GM18868 (cell line): ENCODE measurements at regions not wholly inside any gene's neighbourhood (a gene's known extent, or its start where the extent isn't known, plus 50 kb on each side); places are given as distances from the start of the nearest gene placed in this dataset.
A peak's percentile ranks its signal among the peaks of the same experiment; 100 is the strongest.
"Not testable (repeated sequence)": the region's sequence is repeated elsewhere in the genome, so short reads cannot be mapped to it uniquely, and the experiment has no call there.

Experiments
- ATAC-seq: cut with Tn5 transposase; IDR thresholded peaks from one replicate; pipeline ENCODE4 v1.9.1; 2021; ENCODE audit warnings: mild to moderate bottlenecking, moderate library complexity; ENCODE audit not compliant: unreplicated experiment

DNA sequence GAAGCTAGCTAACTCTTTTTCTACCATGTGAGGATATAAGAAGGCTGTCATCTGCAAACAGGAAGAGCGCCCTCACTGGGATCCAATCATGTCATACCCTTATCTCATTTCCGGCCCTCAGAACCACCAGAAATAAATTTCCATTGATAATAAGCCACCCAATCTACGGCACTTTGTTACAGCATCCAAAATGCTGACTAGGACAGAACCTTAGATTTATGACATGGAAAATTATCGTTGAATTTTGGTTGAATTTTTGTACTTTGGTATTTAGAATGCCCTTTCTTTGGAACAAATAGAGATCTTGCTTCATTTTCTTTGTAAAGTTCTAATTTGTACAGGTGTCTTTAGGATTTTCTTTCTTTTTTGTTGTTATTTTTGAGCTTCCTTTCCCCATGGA is 53.3 kb upstream of the CYLC2 start:
- ATAC-seq, result no peak

DNA sequence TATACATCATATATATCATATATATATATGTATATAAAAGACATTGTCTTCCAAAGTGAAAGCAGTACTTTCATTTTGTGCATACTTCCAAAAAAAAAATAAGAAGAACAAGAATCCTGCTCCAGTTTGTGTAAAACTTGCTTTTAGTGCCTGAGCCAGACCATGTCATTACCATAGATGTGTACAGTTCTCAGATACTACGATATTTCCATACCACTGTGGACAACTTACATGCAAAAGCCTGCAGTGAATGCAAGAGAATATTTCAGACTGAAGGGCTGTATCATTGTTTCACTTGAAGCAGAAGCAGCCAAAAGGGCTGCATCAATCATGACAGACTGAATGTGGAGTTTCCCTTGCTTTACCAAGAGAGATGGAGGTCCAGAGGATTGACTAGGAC is 72.6 kb upstream of the CYLC2 start:
- no peak for ATAC-seq

DNA sequence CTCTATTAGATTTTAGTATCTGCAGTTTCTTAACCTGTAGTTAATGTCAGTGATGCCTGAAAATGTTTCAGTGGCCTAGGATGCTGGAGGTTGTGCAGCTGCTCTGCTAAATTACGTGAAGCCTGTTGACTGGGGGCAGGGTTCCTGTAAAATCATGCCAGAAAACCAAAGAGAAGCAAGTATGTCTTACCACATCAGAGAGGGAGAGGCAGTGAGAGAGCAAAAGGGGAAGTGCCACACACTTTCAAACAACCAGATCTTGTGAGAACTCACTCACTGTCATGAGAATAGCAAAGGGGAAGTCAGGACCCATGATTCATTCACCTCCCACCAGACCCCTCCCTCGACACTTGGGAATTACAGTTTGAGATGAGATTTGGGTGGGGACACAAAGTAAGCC is 83.9 kb upstream of the CYLC2 start:
- peak; percentile 67 for ATAC-seq

DNA sequence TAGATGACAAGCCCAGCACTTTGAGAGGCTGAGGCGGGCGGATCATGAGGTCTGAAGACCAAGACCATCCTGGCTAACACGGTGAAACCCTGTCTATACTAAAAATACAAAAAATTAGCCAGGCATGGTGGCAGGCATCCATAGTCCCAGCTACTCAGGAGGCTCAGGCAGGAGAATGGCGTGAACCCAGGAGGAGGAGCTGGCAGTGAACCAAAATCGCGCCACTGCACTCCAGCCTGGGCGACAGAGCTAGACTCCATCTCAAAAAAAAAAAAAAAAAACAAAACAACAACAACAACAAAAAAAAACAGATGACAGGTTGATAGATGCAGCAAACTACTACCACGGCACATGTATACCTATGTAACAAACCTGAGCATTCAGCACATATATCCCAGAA is 89.3 kb upstream of the CYLC2 start:
- not testable (repeated sequence) for ATAC-seq

DNA sequence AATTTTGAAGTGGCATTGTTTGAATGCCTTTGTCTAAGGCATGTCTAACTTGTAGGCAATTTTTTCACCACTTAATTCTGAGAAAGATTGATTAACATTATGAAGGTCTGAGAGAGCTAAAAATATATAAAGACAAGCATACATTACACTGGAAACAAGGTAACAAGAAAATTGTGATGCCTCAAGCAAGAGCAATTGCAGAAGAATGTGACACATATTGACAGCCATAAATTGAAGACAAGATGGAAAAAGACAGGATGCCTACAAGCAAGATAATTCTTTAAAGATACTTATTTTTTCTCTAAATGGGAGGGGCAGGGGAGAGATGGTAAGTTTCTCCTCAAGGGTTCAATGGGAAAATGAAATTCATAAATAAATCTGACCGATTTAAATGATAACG is 103.1 kb upstream of the CYLC2 start:
- no peak for ATAC-seq

DNA sequence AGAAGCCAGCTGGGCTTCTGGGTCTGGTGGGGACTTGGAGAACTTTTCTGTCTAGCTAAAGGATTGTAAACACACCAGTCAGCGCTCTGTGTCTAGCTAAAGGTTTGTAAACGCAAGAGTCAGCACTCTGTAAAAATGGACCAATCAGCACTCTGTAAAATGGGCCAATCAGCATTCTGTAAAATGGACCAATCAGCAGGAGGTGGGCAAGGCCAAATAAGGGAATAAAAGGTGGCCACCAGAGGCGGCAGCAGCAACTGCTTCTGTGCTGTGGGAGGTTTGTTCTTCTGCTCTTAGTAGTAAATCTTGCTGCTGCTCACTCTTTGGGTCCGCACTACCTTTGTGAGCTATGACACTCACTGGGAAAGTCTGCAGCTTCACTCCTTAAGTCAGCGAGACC is 106.4 kb upstream of the CYLC2 start:
- ATAC-seq, result not testable (repeated sequence)

DNA sequence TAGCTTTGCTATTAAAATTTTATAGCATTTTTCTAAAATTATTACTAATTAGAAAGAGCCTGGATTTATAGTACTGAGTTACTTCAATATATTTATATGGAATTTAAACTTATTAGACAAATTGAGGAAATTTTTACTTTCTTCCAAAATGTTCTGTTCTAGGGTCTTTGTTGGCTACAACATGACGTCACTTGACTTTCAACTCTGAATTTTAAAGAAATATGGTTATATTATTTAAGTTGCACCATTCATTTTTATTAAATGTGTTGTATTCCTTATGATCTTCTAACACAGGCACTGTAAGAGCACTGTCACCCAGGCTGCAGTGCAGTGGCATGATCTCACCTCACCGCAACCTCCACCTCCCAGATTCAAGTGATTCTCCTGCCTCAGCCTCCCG is 119.4 kb upstream of the CYLC2 start:
- ATAC-seq, result no peak

DNA sequence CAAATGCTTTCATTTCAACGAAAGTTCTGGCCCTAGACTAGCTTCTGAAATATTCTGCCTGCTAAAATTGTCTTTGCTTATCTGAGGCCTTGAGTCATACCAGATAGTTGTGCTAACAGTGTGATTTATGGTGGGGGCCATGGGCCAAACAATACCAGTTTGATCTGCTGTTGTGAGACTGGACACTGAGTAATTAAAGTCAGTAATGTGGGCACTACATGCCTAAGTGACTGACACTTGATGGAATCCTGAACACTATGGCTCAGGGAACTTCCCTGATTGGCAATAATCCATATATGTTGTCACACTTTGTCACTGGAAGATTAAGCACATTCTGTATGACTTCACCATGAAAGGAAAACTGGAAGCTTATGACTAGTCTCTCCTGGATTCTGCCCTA is 127.6 kb upstream of the CYLC2 start:
- ATAC-seq, result no peak

DNA sequence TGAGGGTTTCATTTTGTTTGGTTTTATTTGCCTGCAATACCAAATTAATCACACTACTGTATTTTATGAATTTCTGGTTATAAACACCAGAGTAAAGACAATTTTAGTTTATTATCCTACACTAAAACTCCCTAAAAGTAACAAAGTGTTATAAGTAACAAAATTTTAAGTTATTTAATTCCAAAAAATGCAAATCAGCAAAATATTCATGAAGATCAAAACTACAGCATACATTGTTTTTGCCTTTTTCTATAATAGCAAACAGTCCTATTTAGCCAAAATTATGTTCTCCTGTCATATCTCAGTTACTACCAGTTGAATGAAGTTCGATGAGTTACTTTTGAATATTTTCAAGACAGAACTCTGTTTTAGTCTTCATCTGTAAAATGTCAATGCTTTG is 132.7 kb upstream of the CYLC2 start:
- no peak for ATAC-seq

DNA sequence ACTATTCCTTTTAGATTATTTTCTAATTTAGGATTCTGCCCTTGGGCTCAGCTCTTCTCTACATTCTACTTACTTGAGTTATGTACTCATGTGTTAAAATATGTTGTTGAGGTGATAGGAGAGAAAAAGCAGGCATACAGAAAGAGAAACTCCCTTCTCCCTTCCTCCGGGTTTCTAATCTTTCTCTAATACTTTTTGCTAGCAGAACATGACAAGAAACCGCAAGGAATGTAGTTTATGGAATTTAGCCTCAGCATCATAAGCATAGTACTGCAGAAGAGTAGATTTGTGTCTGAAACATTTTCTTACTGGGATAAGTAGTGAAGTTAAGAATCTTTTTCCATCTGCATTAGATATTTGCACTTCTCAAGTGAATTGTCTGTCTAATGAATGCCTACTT is 139.5 kb upstream of the CYLC2 start:
- no peak for ATAC-seq

DNA sequence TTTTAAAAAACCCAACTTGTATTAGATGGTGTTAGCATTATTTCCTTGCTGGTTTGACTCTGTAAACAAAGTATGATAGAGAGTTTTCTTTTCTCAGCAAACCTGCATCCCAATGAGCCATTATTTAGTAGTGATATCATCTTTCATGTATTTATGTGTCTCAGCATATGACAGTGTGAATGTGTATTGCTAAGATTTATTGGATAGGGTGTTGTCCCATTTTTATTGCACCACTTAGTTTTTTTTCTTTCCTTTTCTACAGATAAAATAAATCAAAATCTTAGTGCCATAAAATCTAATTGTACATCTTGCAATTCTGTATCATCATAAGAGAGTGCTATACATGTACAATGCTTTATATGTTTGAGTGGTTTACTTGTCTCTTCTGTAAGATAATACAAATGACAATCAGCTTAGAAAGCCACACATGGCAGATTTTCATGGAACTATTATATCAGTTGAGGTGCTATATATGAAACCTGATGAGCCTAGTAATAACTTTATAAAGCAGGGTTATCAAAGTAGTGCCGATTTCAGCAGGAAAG is 149.2 kb upstream of the CYLC2 start:
- no peak for ATAC-seq

DNA sequence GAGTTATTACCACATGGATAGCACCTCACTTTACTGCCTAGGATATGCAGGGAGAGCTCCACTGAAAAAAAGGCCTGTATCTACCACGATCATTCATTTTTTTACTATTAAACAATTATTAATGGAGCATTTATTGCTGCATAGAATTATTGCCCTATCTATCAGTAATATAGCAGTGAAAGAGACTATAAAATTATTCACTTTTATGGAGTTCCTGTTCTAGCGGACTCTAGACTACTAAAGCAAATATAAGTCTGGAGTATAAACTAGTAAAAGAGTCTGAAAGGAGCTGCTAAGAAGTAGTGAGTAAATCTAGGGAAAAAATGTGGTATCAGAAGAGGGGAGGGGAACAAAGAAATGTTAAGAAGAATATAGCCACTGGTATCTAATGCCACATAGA is 150.4 kb upstream of the CYLC2 start:
- no peak for ATAC-seq

DNA sequence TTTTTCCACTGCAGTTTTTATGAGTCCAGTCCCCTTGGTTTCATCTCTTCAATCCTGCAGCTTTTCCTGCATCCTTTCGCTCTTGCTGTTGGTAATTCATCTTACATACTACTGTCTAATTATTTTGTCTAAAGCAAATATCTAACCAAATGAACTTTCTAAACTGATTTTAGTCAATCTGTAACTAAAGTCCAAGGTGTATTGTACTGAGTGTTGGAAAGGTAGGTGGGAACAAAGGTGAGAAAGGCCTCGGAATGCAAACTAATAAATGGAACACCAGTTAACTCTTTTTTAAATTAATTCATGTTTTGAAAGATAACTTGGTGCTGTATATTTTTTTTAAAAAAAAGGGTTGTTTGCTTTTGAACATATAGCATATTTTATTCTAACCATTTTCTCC is 152.7 kb upstream of the CYLC2 start:
- no peak for ATAC-seq

DNA sequence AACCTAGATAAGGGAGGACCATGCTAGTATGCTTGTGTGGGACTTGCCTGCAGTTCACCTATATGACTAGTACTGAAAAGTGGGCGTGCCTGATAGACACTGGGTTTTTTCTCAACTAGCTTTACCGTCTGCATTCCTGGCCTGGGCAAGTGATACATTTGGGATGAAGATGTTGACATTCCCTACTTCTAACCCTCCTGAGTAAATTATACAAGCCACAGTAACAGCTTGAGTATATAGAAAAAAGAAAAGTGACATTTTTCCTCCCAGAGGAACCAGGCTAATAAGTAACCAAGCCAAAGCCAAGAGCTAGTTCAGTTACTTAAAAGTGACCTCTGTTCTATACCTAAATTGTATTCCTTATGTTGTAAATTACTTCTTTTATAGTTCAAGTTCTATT is 153.8 kb upstream of the CYLC2 start:
- ATAC-seq, result no peak

DNA sequence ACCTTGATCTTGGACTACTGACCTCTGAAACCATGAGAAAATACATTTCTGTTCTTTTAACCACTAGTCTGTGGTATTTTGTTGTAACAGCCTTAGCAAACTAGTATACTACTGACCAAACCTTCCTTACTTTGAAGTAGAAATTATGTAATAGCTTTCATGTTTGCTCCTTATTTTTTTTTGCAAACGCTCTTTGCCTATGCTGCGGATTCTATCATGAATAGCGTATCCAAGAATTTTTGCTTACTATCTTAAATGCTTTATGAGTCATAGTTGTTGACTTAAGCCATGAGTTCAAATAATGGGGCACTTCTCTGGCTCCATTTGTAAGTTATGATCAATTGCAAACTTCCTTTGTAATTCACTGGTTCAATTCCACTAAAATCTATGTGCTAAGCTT is 154.8 kb upstream of the CYLC2 start:
- ATAC-seq, result no peak

DNA sequence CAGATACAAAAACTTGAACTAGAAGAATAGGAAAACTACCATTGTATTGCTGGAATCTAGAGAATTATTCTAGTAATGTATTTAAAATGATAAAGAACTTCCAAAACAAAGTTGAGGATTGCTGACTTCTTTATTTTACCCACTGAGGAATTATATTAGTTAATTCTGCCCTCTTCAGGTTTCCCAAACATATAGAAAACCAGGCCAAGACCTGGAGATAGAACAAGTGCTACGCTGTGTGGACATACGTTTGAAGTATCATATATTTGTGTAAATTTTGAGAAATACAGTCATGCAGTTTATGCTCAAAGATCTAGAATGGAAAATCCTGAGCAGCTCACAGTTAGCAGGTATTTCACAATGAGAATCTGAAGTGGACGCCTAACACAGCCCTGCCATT is 162.3 kb upstream of the CYLC2 start:
- ATAC-seq, result no peak

DNA sequence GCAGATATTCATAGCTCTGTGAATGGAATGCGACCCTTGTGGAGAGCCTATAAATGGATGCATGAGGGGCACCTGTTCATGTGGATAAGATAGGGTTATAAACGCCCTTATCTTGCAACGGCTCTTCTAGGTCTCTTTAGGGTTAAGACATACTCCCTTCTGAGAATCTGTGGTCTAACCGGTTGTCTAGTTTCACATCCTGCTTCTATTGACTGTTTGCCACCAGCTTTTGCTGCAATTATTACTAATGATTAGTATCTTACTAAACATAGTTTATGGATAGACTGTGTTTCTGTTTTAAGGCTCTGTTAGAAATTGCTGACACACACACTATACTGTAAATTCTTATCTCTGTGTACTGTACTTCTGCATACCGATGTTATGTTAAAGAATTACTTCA is 198.9 kb upstream of the CYLC2 start:
- no peak for ATAC-seq

DNA sequence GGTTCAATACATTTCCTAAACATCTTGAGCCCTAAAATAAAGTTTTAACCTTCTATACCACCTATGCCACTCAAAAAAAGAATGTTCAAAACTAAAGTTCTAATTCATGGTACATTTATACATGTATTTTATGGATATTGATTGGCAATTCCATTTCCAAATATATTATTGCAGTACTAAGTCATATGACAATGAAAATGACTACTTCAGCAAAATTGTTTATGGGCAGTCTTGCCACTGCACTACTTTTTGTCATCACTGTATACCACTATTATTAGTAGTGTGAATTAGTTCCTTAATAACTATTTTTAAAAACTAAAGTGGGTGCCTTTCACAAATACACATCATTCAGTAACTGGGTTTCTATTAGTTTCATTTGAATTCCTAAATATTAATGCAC is 199.6 kb upstream of the CYLC2 start:
- no peak for ATAC-seq

DNA sequence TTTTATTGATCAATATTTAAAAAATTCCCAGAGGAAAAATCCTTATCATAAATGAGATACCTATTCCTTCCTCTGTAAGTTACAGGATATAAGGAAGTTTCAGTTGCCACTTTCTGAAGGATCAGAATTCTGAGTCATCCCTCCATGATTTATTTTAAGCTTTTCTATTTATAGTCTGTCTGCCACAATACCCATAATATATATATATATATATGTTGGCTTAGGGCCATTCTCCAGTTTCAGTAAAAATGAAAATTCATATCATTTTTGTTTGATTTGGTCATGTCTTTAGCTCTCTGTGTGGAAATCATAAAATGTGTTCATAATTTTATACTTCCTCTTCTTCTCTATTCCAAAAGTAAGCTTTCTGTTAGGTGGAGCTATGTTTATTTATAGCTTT is 215.8 kb upstream of the CYLC2 start:
- ATAC-seq, result no peak

DNA sequence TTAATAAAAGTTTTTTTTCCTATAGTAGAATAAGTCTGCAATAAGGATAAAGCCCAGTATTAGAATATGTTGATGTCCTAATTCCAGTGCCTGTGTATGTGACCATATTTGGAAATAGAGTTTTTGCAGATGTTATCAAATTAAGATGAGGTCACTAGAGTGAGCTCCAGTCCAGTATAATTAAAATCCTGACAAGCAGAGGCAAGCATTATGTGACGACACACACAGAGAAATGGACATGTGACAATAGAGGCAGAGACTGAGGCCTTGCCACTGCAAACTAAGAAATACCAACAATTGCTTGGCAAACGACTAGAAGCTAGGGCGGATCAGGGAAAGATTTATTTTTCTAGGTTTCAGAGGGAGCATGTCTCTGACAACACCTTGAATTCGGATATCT is 216.4 kb upstream of the CYLC2 start:
- no peak for ATAC-seq

DNA sequence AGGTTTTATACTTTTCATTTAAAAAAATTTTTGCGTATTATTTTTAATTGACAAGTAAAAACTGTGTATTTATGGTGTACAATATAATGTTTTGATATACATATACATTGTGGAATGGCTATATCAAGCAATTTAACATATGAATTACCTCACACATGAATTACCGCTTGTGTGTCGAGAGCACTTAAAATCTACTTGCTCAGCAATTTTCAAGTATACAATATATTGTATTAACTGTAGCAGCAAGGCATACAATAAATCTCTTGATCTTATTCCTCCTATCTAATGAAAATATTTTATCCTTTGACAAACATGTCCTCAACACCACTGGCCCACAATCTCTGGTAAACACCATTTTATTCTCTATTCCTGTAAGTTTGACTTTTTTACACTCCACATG is 224.4 kb upstream of the CYLC2 start:
- ATAC-seq, result no peak

DNA sequence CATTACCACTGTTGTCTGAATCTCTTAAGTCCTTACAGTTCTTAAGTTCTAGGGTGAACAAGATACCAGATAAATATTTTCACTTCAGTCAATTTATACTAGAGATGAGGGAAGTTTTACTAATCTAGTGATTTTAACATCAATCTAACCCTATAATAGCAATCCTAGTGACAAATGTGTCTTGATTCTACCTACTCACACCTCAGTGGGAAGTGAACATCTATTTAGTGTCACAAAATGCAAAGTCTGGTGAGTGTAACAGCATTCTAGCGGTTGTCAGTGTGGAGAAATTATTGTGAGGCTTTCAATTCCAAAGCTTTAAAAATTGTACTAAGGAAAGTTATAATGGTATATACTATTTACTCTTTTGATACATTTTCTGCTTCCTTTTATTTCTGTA is 225.8 kb upstream of the CYLC2 start:
- no peak for ATAC-seq

DNA sequence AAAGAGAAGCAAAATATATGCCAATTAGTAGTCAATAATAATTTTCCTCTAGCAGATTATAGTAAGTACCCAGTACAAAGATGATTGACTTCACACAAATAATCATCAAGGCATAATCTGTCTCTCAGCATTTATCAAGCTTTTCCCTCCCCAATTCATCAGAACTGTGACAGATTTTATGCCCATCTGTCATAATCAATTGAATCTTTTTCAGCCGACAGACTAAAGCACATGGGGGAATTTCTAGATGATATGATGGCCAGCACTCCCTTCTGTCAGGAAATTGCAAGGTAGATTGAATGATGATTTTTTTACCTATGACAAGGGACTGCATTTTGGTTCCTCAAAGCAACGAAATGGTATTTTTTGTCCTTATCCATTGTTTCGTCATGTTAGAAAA is 227.1 kb upstream of the CYLC2 start:
- no peak for ATAC-seq

DNA sequence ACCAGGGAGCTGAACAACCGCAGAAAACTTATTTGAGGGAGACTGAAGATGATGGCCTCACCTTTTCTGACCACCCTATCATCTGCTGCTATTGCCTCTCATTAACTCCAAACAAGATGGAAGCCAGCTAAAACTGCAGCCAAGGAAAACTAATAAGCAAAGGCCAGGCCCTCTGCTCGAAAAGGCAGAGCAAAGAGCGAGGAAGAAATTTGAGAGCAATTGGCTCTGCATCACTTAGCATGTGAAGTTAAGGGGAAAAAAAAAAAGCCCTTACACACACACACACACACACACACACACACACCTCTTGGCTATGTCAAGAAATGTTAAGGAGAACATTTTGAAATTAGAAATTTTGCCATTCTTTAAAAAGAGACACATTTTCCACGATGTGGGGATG is 228.1 kb upstream of the CYLC2 start:
- no peak for ATAC-seq
